ENCODE measurements at regions not wholly inside any gene's neighbourhood (a gene's known extent, or its start where the extent isn't known, plus 50 kb on each side); places are given as distances from the start of the nearest gene placed in this dataset.

DNA sequence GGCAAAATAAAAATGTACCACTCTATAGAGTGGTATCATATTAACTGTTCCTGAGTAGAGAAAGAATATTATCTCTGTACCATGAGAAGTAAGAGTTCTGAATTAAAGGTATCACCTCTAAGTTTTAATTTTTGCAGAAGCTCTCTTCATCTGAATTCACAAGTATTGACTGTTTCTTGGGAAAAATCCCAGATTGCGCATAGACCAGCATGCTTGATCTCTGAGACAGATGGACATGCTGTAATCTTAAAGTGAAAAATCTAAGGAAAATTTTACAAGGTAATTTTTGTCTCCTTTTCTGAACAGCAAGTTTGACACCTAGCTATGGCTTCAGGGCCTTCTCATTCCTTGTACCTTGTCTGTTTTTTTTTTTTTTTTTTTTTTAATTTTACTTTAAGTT is 1050.7 kb upstream of the RBFOX1 start:
- TF ChIP-seq ZNF776 (CRISPR knock-in tag; IDR thresholded peaks at IDR 0.05): no peak
- no peak for TF ChIP-seq ZNF224 (CRISPR knock-in tag; IDR thresholded peaks at IDR 0.05)
- TF ChIP-seq ZNF318 (CRISPR knock-in tag; IDR thresholded peaks at IDR 0.05): no peak
- no peak for TF ChIP-seq SUZ12 (IDR thresholded peaks at IDR 0.05; ENCODE audit: low read depth, low read length)
- TF ChIP-seq POLR2AphosphoS5 (IDR thresholded peaks at IDR 0.05; ENCODE audit: low read depth, low read length): no peak
- TF ChIP-seq EZH2 (conservative IDR thresholded peaks at IDR 0.05; ENCODE audit: low read depth, low read length): no peak
- TF ChIP-seq SRSF9 (IDR thresholded peaks at IDR 0.05; ENCODE audit: borderline replicate concordance, insufficient read depth, low read depth, low read length, poor library complexity, severe bottlenecking): no peak
- TF ChIP-seq, protein P1, sequence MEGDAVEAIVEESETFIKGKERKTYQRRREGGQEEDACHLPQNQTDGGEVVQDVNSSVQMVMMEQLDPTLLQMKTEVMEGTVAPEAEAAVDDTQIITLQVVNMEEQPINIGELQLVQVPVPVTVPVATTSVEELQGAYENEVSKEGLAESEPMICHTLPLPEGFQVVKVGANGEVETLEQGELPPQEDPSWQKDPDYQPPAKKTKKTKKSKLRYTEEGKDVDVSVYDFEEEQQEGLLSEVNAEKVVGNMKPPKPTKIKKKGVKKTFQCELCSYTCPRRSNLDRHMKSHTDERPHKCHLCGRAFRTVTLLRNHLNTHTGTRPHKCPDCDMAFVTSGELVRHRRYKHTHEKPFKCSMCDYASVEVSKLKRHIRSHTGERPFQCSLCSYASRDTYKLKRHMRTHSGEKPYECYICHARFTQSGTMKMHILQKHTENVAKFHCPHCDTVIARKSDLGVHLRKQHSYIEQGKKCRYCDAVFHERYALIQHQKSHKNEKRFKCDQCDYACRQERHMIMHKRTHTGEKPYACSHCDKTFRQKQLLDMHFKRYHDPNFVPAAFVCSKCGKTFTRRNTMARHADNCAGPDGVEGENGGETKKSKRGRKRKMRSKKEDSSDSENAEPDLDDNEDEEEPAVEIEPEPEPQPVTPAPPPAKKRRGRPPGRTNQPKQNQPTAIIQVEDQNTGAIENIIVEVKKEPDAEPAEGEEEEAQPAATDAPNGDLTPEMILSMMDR (CRISPR knock-in tag; IDR thresholded peaks at IDR 0.05): no peak
- no peak for TF ChIP-seq ELF1 (CRISPR knock-in tag; IDR thresholded peaks at IDR 0.05)
- no peak for TF ChIP-seq PRDM10 (CRISPR knock-in tag; IDR thresholded peaks at IDR 0.05; ENCODE audit: low read depth)
- no peak for TF ChIP-seq ESRRA (CRISPR knock-in tag; IDR thresholded peaks at IDR 0.05; ENCODE audit: low read depth)
- TF ChIP-seq, protein P2, sequence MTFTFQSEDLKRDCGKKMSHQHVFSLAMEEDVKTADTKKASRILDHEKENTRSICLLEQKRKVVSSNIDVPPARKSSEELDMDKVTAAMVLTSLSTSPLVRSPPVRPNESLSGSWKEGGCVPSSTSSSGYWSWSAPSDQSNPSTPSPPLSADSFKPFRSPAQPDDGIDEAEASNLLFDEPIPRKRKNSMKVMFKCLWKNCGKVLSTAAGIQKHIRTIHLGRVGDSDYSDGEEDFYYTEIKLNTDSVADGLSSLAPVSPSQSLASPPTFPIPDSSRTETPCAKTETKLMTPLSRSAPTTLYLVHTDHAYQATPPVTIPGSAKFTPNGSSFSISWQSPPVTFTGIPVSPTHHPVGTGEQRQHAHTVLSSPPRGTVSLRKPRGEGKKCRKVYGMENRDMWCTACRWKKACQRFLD (CRISPR knock-in tag; IDR thresholded peaks at IDR 0.05; ENCODE audit: borderline replicate concordance): no peak
- TF ChIP-seq SP1 (IDR thresholded peaks at IDR 0.05): no peak
- no peak for TF ChIP-seq SP1 (CRISPR knock-in tag; IDR thresholded peaks at IDR 0.05)

All from HepG2 (cell line).